Right lobe of liver (tissue), 4 donors: ENCODE measurements at regions not wholly inside any gene's neighbourhood (a gene's known extent, or its start where the extent isn't known, plus 50 kb on each side); places are given as distances from the start of the nearest gene placed in this dataset.

Experiments
- CTCF ChIP-seq, 4 donors: fragments of 200-600 bp in 3 of 4; fragments of 450-650 bp in 1 of 4; IDR thresholded peaks; one replicate each; pipeline versions ENCODE4 v1.5.1 to v1.8.0; 2016 to 2022; ENCODE audit warnings: antibody characterized with exemption in 4 of 4, mild to moderate bottlenecking in 2 of 4
- POLR2A ChIP-seq: fragments of 450-650 bp; IDR thresholded peaks from one replicate; pipeline ENCODE4 v1.6.1; 2017; ENCODE audit warnings: antibody characterized with exemption, mild to moderate bottlenecking
- donor health status: DM: no; HTN: no; CAD: no.
- donor health status: DM: no; HTN: no; CAD: no.
- donor health status: DM: no; HTN: yes; CAD: no.

- TF ChIP-seq CTCF (IDR thresholded peaks at IDR 0.05) (no peak), POLR2A (no peak)
Observed at GRCh38 chr5:115455301-115455707, 89.3 kb downstream of the FEM1C start.
